ENCODE measurements at regions not wholly inside any gene's neighbourhood (a gene's known extent, or its start where the extent isn't known, plus 50 kb on each side); places are given as distances from the start of the nearest gene placed in this dataset.

GRCh38 chrX:23493941-23494374, 159.3 kb downstream of the PTCHD1 start (continued):
- TF ChIP-seq ZNF398 (CRISPR knock-in tag; IDR thresholded peaks at IDR 0.05): no peak
- TF ChIP-seq HMG20A (CRISPR knock-in tag; conservative IDR thresholded peaks at IDR 0.05): no peak
- no peak for TF ChIP-seq CXXC5 (CRISPR knock-in tag; IDR thresholded peaks at IDR 0.05)
- no peak for TF ChIP-seq CBX8 (IDR thresholded peaks at IDR 0.05; ENCODE audit: borderline replicate concordance, extremely low read depth, low read depth, low read length, poor library complexity, severe bottlenecking)
- no peak for TF ChIP-seq E2F3 (CRISPR knock-in tag; IDR thresholded peaks at IDR 0.05)
- TF ChIP-seq FOSL1 (tag; conservative IDR thresholded peaks at IDR 0.05): no peak
- TF ChIP-seq FOXP4 (CRISPR knock-in tag; IDR thresholded peaks at IDR 0.05; ENCODE audit: borderline replicate concordance): no peak
- TF ChIP-seq TBP (optimal IDR thresholded peaks at IDR 0.05; ENCODE audit: low read depth, low read length): no peak

Measured in K562 (cell line).